HL-60/S4 treated with phorbol 12-myristate 13-acetate at 8.2 ng/mL for 4 days and 3 days (cell line): ENCODE measurements at regions not wholly inside any gene's neighbourhood (a gene's known extent, or its start where the extent isn't known, plus 50 kb on each side); places are given as distances from the start of the nearest gene placed in this dataset.

Experiments used
- in situ Hi-C: fragments of 300-500 bp; cut with MboI; formaldehyde crosslinking; loops from 2 replicates; pipeline ENCODE4 v1.15.0; 2022; ENCODE audit warnings: low sequenced_read_pairs

DNA sequence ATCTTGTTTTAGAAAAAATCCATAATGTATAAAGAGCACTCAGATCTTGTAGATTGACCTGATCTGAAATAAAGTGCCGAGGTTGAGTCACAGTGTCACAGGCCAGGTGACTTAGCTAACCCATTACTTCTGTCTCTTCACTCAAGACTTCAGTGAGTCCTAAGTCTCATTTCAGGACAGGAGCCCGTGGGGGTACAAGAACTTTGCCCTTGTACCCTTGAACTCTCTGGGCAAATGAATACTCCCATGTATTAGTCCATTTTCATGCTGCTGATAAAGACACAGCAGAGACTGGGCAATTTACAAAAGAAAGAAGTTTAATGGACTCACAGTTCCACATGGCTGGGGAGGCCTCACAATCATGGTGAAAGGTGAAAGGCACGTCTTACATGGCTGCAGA, 160.2 kb downstream of the ZPLD1 start:
- in situ Hi-C loops = no loop called here

GRCh38 chr3:102599819-102600576, 165.2 kb downstream of the ZPLD1 start:
- in situ Hi-C loops = no loop called here

DNA sequence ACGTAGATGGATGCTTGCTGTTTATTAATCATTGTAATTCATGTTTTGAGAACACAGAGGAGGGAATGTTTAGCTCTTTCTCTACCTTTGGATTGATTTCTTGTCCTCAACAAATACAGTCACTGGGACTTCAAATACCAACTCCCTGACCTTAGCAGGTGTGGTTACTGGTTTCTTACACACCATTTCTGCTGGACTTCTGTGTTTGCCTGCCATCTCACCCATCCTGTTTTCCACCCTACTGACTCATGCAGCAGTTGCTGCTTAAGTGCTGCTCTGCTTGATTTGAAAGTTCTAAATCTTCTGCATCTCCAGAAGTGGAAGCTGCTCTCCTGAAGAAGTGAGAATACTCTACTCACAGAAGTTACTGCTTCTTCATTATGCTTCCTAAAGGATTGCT, 170.3 kb downstream of the ZPLD1 start:
- in situ Hi-C loops = no loop called here

DNA sequence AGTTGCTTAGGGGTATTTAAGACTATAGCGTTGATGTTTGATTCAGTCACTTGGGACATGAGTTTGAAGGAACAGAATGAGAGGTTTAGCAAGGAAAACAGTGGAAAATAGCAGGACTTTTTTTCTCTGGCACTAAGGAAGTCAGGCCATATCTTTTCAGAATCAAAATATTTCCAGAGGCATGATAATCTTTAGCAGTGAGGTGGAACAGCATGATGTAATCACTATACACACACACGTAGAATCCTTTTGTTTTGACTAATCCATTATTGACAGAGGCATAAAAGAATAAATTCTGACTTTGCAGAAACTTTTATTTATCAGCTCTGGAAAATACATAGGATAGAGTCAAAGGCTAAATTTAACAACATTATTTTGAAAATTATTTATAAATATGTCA, 174.1 kb downstream of the ZPLD1 start:
- in situ Hi-C loops = no loop called here

DNA sequence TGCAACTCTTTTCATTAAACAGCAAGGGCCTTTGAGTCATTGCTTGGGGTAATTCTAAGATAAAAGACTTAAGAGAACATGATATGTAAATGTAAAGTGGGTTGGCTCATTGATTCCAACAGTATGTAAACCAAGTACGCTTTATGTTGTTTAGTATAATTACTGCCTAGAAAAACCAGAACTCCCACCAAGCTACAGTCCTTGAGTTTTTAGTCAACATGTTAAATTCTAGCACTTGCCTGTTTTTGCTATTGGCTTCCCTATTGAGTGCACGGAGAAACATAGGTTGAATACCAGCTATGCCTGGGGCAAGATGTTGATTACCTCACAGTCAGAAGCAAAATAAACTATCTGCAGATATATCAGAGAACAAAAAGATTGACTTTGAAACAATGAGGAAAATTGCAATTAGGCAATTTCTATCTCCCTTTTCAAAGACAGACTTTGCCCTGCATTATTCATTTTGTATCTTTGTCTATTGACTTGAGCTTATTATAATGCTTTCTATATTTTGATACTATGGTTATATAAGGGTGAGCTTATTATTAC, 179.3 kb downstream of the ZPLD1 start:
- in situ Hi-C loops = no loop called here

- in situ Hi-C loops = no loop called here
These were observed 179.8 kb downstream of the ZPLD1 start for GRCh38 chr3:102614585-102614984.

- in situ Hi-C loops = no loop called here
These were observed 182.6 kb downstream of the ZPLD1 start for GRCh38 chr3:102617381-102617780.

DNA sequence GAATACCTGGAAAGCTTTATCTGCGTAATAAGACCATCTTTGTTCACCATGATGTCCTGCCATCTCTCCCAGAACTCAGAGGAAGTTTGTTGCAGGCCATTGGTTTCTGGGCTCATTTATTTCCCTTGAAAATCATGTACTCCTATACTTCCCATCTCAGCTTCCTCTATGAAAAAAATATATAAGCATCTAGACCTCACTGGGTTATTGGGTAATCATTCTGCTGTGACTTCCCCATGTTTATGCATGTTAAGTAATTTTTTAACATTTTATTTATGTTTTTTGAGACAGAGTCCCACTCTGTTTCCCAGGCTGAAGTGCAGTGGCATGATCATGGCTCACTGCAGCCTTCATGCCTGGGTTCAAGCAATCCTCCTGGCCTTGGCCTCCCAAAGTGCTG, 184.5 kb downstream of the ZPLD1 start:
- in situ Hi-C loops = no loop called here

GRCh38 chr3:102629943-102630342, 195.1 kb downstream of the ZPLD1 start:
- in situ Hi-C loops = no loop called here

GRCh38 chr3:102630531-102630930, 195.7 kb downstream of the ZPLD1 start:
- in situ Hi-C loops = no loop called here

DNA sequence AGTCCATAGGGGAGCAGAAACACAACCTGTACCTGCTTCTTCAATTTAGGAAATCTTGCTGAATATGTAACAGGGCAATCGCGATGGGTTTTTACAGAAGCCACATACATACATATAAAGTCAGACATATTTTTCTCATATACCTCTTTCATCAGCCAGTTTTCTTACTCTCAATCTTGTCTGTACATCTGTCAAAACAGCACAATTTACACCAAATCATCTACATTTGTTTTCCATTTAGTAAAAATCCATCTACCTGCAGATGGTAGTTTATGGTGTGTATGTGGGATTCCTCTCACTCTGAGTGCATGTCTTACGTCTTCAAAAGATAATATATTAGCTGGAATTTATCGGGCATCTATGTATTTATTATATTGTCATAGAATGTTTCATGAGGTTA, 208.7 kb downstream of the ZPLD1 start:
- in situ Hi-C loops = no loop called here

DNA sequence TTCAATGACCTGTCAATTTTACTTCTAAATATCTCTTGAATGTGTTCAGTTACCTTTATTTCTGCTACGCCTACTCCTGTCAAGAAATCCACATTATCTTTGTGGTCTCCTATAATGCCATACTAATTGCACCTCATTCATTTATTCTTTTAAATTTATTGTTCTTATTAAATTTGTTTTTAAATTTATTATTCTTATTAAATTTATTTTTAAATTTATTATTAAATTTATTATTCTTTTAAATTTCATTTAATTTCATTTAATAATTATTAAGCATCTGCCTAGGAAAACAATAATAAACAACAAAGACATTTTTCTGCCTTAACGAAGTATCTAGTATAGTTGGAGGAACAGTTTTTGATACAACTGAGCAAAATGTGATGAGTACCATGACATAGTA, 211.7 kb downstream of the ZPLD1 start:
- in situ Hi-C loops = no loop called here

- in situ Hi-C loops = no loop called here
These were observed 225.8 kb downstream of the ZPLD1 start for GRCh38 chr3:102660653-102661052.

GRCh38 chr3:102661707-102662497, 227.1 kb downstream of the ZPLD1 start:
- in situ Hi-C loops = no loop called here

DNA sequence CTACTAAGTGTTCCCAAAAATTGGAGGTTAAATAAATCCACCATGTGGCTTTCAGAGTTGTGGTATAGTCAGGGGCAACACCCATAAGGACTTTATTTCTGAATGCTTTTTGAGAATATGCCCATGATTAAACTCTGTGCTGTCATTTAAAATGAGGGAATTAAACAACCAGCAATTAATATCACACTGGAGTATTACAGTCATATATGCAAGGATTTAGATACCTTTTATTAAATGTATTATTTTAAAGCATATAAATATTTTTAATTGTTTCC, 227.6 kb downstream of the ZPLD1 start:
- in situ Hi-C loops = no loop called here

DNA sequence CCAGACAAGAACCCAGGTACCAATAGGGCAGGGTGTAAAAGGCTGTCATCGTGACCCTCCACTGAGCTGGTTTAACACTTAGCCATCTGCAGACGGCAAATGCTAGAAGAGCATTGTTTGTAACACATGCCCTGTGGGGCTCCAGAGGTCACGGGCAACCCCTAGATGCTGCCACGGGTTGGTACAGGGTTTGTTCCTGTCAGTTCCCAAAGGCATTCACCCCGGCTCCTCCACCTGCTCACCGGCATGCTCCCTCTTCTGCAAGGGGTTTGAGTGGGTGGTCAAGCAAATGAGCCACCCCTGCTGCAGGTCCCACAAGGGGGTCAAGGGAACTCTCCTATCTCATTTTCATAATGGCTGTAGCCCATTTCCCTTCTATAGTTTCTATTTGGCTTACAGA, 229.3 kb downstream of the ZPLD1 start:
- in situ Hi-C loops = no loop called here

- in situ Hi-C loops = no loop called here
These were observed 230.4 kb downstream of the ZPLD1 start for GRCh38 chr3:102665183-102665582.

GRCh38 chr3:102668247-102668646, 233.4 kb downstream of the ZPLD1 start:
- in situ Hi-C loops = no loop called here

GRCh38 chr3:102670986-102671385, 236.2 kb downstream of the ZPLD1 start:
- in situ Hi-C loops = no loop called here

- in situ Hi-C loops = no loop called here
These were observed 237.5 kb downstream of the ZPLD1 start for GRCh38 chr3:102672305-102672704.

- in situ Hi-C loops = no loop called here
These were observed 238.7 kb downstream of the ZPLD1 start for GRCh38 chr3:102673271-102674115.
